HEK293 (cell line): ENCODE measurements at regions not wholly inside any gene's neighbourhood (a gene's known extent, or its start where the extent isn't known, plus 50 kb on each side); places are given as distances from the start of the nearest gene placed in this dataset.

Source experiments
- CTCF ChIA-PET: fragments of 350-600 bp; formaldehyde crosslinking; extraction: SDS; loops from one replicate; lab custom pipeline; 2021; ENCODE audit warnings: antibody characterized with exemption; lab: Yijun Ruan, JAX
- POLR2A ChIA-PET: fragments of 300-600 bp; formaldehyde crosslinking; extraction: SDS; loops from one replicate; lab custom pipeline; 2020; ENCODE audit warnings: antibody characterized with exemption, inconsistent platforms; lab: Yijun Ruan, JAX
- H3K27ac ChIP-seq: fragments of 200-500 bp; sonication (Bioruptor generic); 2 replicates; pipeline ENCODE4 v1.5.1; 2014; ENCODE audit warnings: low read depth, low read length, control low read depth, inconsistent platforms; ENCODE audit errors: extremely low read depth
- H3K36me3 ChIP-seq, 2 experiments: fragments of 200-500 bp in 1 of 2; sonication (Bioruptor generic) in 1 of 2; 1 replicate in 1 of 2; 2 replicates in 1 of 2; pipeline ENCODE4 v1.5.1; 2014 to 2017; ENCODE audit warnings: inconsistent platforms in 2 of 2, low read length in 2 of 2; ENCODE audit not compliant: control insufficient read depth in 2 of 2, insufficient read depth in 1 of 2
- H3K4me1 ChIP-seq: fragments of 200-500 bp; sonication (Bioruptor generic); 2 replicates; pipeline ENCODE4 v1.5.1; 2014; ENCODE audit warnings: mild to moderate bottlenecking, low read length, inconsistent platforms; ENCODE audit not compliant: control insufficient read depth, insufficient read depth
- H3K4me3 ChIP-seq: 2 replicates; pipeline ENCODE4 v1.5.1; 2011; ENCODE audit warnings: low read depth, mild to moderate bottlenecking, control low read depth, low read length, moderate library complexity
- H3K9me3 ChIP-seq: fragments of 200-500 bp; sonication (Bioruptor generic); 2 replicates; pipeline ENCODE4 v1.5.1; 2014; ENCODE audit warnings: low read depth, low read length, inconsistent platforms; ENCODE audit not compliant: control insufficient read depth, insufficient read depth
- FEZF1 ChIP-seq: fragments of 450-650 bp; formaldehyde crosslinking; IDR thresholded peaks from 2 replicates; pipeline ENCODE4 v1.5.1; 2016; ENCODE audit warnings: missing biosample characterization, missing genetic modification characterization
- GFI1B ChIP-seq: fragments of 450-650 bp; formaldehyde crosslinking; IDR thresholded peaks from 2 replicates; pipeline ENCODE4 v1.5.1; 2016; ENCODE audit warnings: missing biosample characterization, missing genetic modification characterization
- GLI4 ChIP-seq: fragments of 450-650 bp; formaldehyde crosslinking; IDR thresholded peaks from 2 replicates; pipeline ENCODE4 v1.5.1; 2016; ENCODE audit warnings: missing biosample characterization, missing genetic modification characterization
- IKZF3 ChIP-seq: fragments of 450-650 bp; IDR thresholded peaks from 2 replicates; pipeline ENCODE4 v1.5.0; 2018; ENCODE audit warnings: missing biosample characterization, mild to moderate bottlenecking, missing genetic modification characterization, moderate library complexity
- KLF1 ChIP-seq: fragments of 450-650 bp; formaldehyde crosslinking; IDR thresholded peaks from 2 replicates; pipeline ENCODE4 v1.5.1; 2016; ENCODE audit warnings: missing biosample characterization, missing genetic modification characterization
- ZBTB8A ChIP-seq: fragments of 450-650 bp; formaldehyde crosslinking; IDR thresholded peaks from 2 replicates; pipeline ENCODE4 v1.5.1; 2016; ENCODE audit warnings: missing biosample characterization, missing genetic modification characterization
- ZNF169 ChIP-seq: fragments of 450-650 bp; formaldehyde crosslinking; IDR thresholded peaks from 2 replicates; pipeline ENCODE4 v1.5.1; 2016; ENCODE audit warnings: missing biosample characterization, missing genetic modification characterization
- ZNF391 ChIP-seq: fragments of 450-650 bp; formaldehyde crosslinking; IDR thresholded peaks from 2 replicates; pipeline ENCODE4 v1.5.1; 2016; ENCODE audit warnings: low read depth, missing biosample characterization, missing genetic modification characterization, borderline replicate concordance
- ZNF394 ChIP-seq: fragments of 450-650 bp; formaldehyde crosslinking; IDR thresholded peaks from 2 replicates; pipeline ENCODE4 v1.5.1; 2016; ENCODE audit warnings: missing biosample characterization, missing genetic modification characterization, mild to moderate bottlenecking, moderate library complexity, borderline replicate concordance
- ZNF404 ChIP-seq: fragments of 450-650 bp; formaldehyde crosslinking; IDR thresholded peaks from 2 replicates; pipeline ENCODE4 v1.5.1; 2017; ENCODE audit warnings: missing biosample characterization, missing genetic modification characterization
- ZNF426 ChIP-seq: fragments of 450-650 bp; formaldehyde crosslinking; IDR thresholded peaks from 2 replicates; pipeline ENCODE4 v1.5.1; 2017; ENCODE audit warnings: missing biosample characterization, missing genetic modification characterization, mild to moderate bottlenecking, inconsistent platforms, moderate library complexity
- ZNF548 ChIP-seq: fragments of 450-650 bp; formaldehyde crosslinking; IDR thresholded peaks from 2 replicates; pipeline ENCODE4 v1.5.1; 2016; ENCODE audit warnings: missing biosample characterization, missing genetic modification characterization
- ZNF596 ChIP-seq: fragments of 450-650 bp; IDR thresholded peaks from 2 replicates; pipeline ENCODE4 v1.5.0; 2018; ENCODE audit warnings: missing biosample characterization, mild to moderate bottlenecking, missing genetic modification characterization, moderate library complexity
- ZNF610 ChIP-seq: fragments of 450-650 bp; formaldehyde crosslinking; IDR thresholded peaks from 2 replicates; pipeline ENCODE4 v1.5.1; 2016; ENCODE audit warnings: missing biosample characterization, missing genetic modification characterization, borderline replicate concordance
- ZNF654 ChIP-seq: fragments of 450-650 bp; formaldehyde crosslinking; IDR thresholded peaks from 2 replicates; pipeline ENCODE4 v1.5.1; 2016; ENCODE audit warnings: low read depth, missing biosample characterization, missing genetic modification characterization
- ZSCAN23 ChIP-seq: fragments of 450-650 bp; formaldehyde crosslinking; IDR thresholded peaks from 2 replicates; pipeline ENCODE4 v1.5.1; 2016; ENCODE audit warnings: missing biosample characterization, missing genetic modification characterization
- TF ChIP-seq, protein P1 (sequence below): fragments of 450-650 bp; formaldehyde crosslinking; IDR thresholded peaks from 2 replicates; pipeline ENCODE4 v1.5.1; 2016; ENCODE audit warnings: missing biosample characterization, missing genetic modification characterization
- TF ChIP-seq, protein P2 (sequence below): fragments of 450-650 bp; formaldehyde crosslinking; optimal IDR thresholded peaks from 2 replicates; pipeline ENCODE3; 2016; ENCODE audit warnings: missing biosample characterization, mild to moderate bottlenecking, missing genetic modification characterization
- TF ChIP-seq, protein P3 (sequence below): fragments of 450-650 bp; IDR thresholded peaks from 2 replicates; pipeline ENCODE4 v1.5.1; 2018; ENCODE audit warnings: missing biosample characterization, missing genetic modification characterization
- TF ChIP-seq, protein P4 (sequence below): fragments of 450-650 bp; formaldehyde crosslinking; IDR thresholded peaks from 2 replicates; pipeline ENCODE4 v1.5.0; 2017; ENCODE audit warnings: missing biosample characterization, missing genetic modification characterization, borderline replicate concordance
- TF ChIP-seq, protein P5 (sequence below): fragments of 450-650 bp; formaldehyde crosslinking; IDR thresholded peaks from 2 replicates; pipeline ENCODE4 v1.5.1; 2016; ENCODE audit warnings: missing biosample characterization, missing genetic modification characterization, borderline replicate concordance

DNA sequence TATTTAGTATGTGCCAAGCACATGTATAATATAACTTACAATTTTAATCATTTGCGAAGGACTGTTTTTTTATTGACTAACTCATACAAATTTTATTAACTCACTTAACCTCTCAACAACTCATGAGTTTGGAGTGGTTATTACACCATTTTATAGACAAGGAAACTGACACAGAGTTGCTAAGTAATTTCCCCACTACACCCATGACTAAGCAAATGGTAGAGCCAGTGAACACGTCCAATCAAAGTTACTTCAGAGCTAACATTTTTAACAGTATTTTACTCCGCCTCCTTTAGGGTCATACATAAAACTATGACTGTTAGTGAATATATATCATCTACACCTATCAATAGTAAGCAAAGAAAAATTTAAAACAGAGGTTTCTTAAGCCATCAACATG lies 556.7 kb upstream of the FSIP2 start (continued):
- TF ChIP-seq, protein P1, sequence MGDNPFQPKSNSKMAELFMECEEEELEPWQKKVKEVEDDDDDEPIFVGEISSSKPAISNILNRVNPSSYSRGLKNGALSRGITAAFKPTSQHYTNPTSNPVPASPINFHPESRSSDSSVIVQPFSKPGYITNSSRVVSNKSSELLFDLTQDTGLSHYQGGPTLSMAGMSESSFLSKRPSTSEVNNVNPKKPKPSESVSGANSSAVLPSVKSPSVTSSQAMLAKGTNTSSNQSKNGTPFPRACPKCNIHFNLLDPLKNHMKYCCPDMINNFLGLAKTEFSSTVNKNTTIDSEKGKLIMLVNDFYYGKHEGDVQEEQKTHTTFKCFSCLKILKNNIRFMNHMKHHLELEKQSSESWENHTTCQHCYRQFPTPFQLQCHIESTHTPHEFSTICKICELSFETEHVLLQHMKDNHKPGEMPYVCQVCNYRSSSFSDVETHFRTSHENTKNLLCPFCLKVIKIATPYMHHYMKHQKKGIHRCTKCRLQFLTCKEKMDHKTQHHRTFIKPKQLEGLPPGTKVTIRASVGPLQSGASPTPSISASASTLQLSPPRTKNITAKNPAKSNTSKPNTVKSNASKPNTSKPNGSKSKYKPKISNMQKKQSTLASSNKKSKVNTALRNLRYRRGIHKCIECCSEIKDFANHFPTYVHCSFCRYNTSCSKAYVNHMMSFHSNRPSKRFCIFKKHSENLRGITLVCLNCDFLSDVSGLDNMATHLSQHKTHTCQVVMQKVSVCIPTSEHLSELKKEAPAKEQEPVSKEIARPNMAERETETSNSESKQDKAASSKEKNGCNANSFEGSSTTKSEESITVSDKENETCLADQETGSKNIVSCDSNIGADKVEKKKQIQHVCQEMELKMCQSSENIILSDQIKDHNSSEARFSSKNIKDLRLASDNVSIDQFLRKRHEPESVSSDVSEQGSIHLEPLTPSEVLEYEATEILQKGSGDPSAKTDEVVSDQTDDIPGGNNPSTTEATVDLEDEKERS (tag by site-specific recombination): no peak
- TF ChIP-seq ZNF391 (tag by site-specific recombination): no peak
- TF ChIP-seq ZNF394 (tag by site-specific recombination): no peak
- TF ChIP-seq GFI1B (tag by site-specific recombination): no peak
- TF ChIP-seq GLI4 (tag by site-specific recombination): no peak
- TF ChIP-seq, protein P2, sequence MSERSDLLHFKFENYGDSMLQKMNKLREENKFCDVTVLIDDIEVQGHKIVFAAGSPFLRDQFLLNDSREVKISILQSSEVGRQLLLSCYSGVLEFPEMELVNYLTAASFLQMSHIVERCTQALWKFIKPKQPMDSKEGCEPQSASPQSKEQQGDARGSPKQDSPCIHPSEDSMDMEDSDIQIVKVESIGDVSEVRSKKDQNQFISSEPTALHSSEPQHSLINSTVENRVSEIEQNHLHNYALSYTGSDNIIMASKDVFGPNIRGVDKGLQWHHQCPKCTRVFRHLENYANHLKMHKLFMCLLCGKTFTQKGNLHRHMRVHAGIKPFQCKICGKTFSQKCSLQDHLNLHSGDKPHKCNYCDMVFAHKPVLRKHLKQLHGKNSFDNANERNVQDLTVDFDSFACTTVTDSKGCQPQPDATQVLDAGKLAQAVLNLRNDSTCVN (tag by site-specific recombination): no peak
- TF ChIP-seq, protein P3, sequence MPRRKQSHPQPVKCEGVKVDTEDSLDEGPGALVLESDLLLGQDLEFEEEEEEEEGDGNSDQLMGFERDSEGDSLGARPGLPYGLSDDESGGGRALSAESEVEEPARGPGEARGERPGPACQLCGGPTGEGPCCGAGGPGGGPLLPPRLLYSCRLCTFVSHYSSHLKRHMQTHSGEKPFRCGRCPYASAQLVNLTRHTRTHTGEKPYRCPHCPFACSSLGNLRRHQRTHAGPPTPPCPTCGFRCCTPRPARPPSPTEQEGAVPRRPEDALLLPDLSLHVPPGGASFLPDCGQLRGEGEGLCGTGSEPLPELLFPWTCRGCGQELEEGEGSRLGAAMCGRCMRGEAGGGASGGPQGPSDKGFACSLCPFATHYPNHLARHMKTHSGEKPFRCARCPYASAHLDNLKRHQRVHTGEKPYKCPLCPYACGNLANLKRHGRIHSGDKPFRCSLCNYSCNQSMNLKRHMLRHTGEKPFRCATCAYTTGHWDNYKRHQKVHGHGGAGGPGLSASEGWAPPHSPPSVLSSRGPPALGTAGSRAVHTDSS (tag by site-specific recombination): no peak
- TF ChIP-seq, protein P4, sequence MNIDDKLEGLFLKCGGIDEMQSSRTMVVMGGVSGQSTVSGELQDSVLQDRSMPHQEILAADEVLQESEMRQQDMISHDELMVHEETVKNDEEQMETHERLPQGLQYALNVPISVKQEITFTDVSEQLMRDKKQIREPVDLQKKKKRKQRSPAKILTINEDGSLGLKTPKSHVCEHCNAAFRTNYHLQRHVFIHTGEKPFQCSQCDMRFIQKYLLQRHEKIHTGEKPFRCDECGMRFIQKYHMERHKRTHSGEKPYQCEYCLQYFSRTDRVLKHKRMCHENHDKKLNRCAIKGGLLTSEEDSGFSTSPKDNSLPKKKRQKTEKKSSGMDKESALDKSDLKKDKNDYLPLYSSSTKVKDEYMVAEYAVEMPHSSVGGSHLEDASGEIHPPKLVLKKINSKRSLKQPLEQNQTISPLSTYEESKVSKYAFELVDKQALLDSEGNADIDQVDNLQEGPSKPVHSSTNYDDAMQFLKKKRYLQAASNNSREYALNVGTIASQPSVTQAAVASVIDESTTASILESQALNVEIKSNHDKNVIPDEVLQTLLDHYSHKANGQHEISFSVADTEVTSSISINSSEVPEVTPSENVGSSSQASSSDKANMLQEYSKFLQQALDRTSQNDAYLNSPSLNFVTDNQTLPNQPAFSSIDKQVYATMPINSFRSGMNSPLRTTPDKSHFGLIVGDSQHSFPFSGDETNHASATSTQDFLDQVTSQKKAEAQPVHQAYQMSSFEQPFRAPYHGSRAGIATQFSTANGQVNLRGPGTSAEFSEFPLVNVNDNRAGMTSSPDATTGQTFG: no peak
- no peak for TF ChIP-seq FEZF1 (tag by site-specific recombination)
- TF ChIP-seq ZNF596 (tag by site-specific recombination): no peak

DNA sequence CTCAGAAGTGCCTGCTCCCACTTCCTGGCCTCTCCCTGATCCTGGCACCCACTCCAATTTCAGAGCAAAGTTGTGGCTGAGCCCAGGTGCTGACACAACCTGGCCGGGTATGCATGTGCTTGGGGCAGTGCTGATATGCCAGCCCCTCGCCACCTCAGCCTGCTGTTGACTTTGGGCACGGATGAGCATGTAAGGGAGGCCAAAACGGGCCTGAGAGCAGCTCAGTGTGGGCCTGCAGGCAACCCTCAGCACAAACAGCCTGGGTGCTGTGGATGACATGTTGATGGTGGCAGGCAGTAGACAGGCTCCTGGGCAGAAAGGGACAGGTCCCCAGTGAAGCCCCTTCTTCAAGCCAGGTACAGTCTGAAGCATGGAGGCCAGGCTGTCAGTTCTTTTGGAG lies 553.6 kb upstream of the FSIP2 start:
- no peaks in the 10 kb centered on the region for H3K36me3 ChIP-seq
- no peak overlapping the region for H3K27ac ChIP-seq
- H3K4me1 ChIP-seq: no peaks in the 10 kb centered on the region
- TF ChIP-seq ZNF404 (tag by site-specific recombination) (no peak), ZSCAN23 (no peak), ZNF548 (tag by site-specific recombination) (no peak), ZNF654 (tag by site-specific recombination) (no peak)
- H3K9me3 ChIP-seq: no peaks in the 10 kb centered on the region
- POLR2A ChIA-PET: no interaction called here
- no peak overlapping the region for H3K4me3 ChIP-seq
- CTCF ChIA-PET: no interaction called here

DNA sequence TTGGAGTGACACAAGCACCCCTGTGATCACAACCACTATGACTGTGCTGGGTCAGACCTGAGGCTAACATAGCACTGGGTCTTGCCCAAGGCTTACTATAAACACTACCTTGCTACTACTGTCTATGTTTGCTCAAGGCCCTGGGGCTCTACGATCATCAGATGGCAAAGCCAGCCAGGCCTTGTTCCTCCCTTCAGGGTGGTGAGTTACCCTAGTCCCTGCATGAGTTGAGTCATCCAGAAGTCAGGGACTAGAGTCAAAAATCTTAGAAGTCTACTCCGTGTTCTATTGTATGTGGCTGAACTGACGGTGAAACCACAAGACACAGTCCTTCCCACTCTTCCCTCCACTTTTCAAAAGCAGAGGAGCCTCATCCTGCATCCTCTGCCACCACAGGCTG lies 551.2 kb upstream of the FSIP2 start:
- Histone ChIP-seq H3K9me3 (no peaks in the 10 kb centered on the region), H3K27ac (no peak overlapping the region), H3K4me3 (no peak overlapping the region), H3K36me3 (no peaks in the 10 kb centered on the region), H3K4me1 (no peaks in the 10 kb centered on the region)
- ChIA-PET POLR2A (no interaction called here), CTCF (no interaction called here)
- TF ChIP-seq ZNF654 (tag by site-specific recombination) (no peak), ZBTB8A (tag by site-specific recombination) (no peak), ZNF426 (no peak), ZNF169 (tag by site-specific recombination) (no peak), ZNF610 (no peak), ZSCAN23 (no peak), KLF1 (tag by site-specific recombination) (no peak), GLI4 (tag by site-specific recombination) (no peak), IKZF3 (no peak)
- TF ChIP-seq, protein P5, sequence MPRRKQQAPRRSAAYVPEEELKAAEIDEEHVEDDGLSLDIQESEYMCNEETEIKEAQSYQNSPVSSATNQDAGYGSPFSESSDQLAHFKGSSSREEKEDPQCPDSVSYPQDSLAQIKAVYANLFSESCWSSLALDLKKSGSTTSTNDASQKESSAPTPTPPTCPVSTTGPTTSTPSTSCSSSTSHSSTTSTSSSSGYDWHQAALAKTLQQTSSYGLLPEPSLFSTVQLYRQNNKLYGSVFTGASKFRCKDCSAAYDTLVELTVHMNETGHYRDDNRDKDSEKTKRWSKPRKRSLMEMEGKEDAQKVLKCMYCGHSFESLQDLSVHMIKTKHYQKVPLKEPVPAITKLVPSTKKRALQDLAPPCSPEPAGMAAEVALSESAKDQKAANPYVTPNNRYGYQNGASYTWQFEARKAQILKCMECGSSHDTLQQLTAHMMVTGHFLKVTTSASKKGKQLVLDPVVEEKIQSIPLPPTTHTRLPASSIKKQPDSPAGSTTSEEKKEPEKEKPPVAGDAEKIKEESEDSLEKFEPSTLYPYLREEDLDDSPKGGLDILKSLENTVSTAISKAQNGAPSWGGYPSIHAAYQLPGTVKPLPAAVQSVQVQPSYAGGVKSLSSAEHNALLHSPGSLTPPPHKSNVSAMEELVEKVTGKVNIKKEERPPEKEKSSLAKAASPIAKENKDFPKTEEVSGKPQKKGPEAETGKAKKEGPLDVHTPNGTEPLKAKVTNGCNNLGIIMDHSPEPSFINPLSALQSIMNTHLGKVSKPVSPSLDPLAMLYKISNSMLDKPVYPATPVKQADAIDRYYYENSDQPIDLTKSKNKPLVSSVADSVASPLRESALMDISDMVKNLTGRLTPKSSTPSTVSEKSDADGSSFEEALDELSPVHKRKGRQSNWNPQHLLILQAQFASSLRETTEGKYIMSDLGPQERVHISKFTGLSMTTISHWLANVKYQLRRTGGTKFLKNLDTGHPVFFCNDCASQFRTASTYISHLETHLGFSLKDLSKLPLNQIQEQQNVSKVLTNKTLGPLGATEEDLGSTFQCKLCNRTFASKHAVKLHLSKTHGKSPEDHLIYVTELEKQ (tag by site-specific recombination): no peak
